GM18858 (cell line): ENCODE measurements at regions not wholly inside any gene's neighbourhood (a gene's known extent, or its start where the extent isn't known, plus 50 kb on each side); places are given as distances from the start of the nearest gene placed in this dataset.
"Not testable (repeated sequence)": the region's sequence is repeated elsewhere in the genome, so short reads cannot be mapped to it uniquely, and the experiment has no call there.

ENCODE experiments used
- ATAC-seq: cut with Tn5 transposase; IDR thresholded peaks from one replicate; pipeline ENCODE4 v1.9.1; 2021; ENCODE audit not compliant: unreplicated experiment

GRCh38 chr1:98296681-98297080 is 364.8 kb upstream of the SNX7 start:
- no peak for ATAC-seq

GRCh38 chr1:98294127-98294526 is 367.4 kb upstream of the SNX7 start:
- no peak for ATAC-seq

DNA sequence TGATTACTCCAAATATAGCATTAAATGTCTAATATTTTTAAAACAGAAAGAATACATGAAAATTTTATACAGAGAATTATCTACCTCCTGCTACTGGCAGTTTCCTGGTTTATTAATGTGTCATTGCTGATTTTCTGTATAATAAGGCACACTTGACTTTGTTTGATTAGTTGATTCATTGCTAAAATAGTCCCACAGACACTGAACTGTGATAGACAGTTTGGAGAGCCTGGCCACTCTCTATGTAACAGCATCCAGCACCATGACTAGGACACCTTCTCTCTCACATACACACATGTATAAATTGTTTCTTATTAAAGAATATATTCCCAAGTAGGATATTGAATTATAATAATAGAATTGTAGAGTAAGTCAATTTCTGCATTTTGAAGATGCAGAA is 368.5 kb upstream of the SNX7 start:
- ATAC-seq, result no peak

GRCh38 chr1:98289311-98289710 is 368.5 kb upstream of the DPYD start:
- ATAC-seq, result no peak

DNA sequence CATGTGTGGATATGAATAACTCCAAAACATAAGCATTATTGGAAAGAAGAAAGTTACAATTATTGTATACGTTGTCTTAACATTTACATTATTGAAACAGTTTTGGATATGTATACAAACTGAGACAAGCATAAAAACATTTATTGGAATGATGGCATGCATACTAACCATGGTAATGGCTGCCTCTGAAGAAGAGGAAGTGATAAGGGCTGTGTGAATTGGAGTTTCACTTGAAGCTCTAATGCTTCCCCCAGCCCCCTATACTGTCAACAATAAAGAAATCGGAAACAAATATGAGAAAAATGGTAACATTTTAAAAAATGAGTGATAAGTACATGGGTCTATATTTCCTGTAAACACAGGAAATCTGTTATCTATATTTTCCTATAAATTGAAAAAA is 367.7 kb upstream of the DPYD start:
- ATAC-seq, result no peak

GRCh38 chr1:98287626-98288025 is 366.8 kb upstream of the DPYD start:
- ATAC-seq, result no peak

GRCh38 chr1:98286656-98287055 is 365.8 kb upstream of the DPYD start:
- no peak for ATAC-seq

- ATAC-seq, result not testable (repeated sequence)
Observed at GRCh38 chr1:98285286-98285685, 364.5 kb upstream of the DPYD start.

DNA sequence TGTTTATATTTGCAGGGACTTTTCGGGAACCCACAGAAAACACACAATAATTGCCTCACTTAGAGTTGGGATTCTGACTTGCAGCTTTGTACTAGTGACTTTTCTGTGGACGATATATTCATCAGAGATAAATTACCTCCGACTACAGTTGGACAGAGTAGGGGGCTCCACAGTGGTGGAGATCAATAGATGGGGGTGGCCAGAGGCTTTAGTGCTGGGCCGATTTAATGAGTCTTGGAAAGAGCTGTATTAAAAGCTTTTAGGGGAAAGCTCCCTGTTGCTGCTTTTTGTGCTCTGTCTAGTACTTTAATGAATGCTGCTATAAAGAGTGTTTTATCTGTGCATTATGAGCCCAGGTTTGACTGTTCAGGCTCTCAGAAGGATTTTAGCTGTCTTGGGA is 359.2 kb upstream of the DPYD start:
- ATAC-seq, result no peak

DNA sequence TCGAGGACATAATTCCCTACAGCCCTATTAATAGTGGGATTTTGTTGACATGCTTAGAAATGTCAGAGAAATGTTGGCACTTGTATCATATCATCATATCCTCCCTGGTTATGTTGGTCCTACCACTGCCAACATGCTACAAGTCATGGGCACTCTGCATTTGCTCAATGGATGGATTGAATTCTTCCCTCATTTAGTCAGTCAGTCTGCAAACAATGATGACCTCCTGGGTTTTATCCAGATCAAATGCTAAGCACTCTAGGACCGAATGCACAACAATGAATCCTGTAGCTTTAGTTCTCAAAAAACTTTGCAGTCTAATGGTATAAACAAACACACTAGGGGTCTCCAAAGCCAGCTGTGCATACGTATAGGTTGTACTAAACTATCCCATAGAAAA is 357.2 kb upstream of the DPYD start:
- ATAC-seq, result no peak

- ATAC-seq, result no peak
Observed at GRCh38 chr1:98277118-98277517, 356.3 kb upstream of the DPYD start.

DNA sequence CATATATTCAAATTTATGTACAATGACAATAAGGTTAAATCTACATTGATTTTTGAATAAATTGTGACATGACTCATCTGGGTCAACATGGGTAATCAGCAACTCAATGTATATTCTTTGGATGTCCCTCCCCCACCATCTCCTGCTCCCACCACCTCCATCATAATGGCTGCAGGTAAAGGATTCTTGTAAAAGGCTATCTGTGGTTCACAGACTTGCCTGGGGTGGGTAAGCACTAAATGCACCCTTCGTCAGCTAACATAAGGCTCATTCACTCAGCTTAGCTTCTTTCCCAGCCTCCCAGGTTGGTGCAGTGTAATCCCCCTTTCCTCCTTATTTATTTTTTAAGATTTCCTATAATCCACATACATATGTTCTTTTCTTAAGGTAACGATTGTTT is 355.7 kb upstream of the DPYD start:
- ATAC-seq, result no peak

- ATAC-seq, result no peak
Observed at GRCh38 chr1:98268316-98268715, 347.5 kb upstream of the DPYD start.

- ATAC-seq, result no peak
Observed at GRCh38 chr1:98267423-98267822, 346.6 kb upstream of the DPYD start.

- no peak for ATAC-seq
Observed at GRCh38 chr1:98264727-98265126, 343.9 kb upstream of the DPYD start.

GRCh38 chr1:98260839-98261238 is 340.0 kb upstream of the DPYD start:
- ATAC-seq, result no peak

- ATAC-seq, result no peak
Observed at GRCh38 chr1:98260412-98260811, 339.6 kb upstream of the DPYD start.

GRCh38 chr1:98256700-98257099 is 335.9 kb upstream of the DPYD start:
- no peak for ATAC-seq

- ATAC-seq, result no peak
Observed at GRCh38 chr1:98253145-98253544, 332.3 kb upstream of the DPYD start.

GRCh38 chr1:98251497-98251896 is 330.7 kb upstream of the DPYD start:
- no peak for ATAC-seq

- ATAC-seq, result no peak
Observed at GRCh38 chr1:98232678-98233077, 311.8 kb upstream of the DPYD start.

GRCh38 chr1:98222706-98223105 is 301.9 kb upstream of the DPYD start:
- ATAC-seq, result no peak

- no peak for ATAC-seq
Observed at GRCh38 chr1:98221923-98222322, 301.1 kb upstream of the DPYD start.

DNA sequence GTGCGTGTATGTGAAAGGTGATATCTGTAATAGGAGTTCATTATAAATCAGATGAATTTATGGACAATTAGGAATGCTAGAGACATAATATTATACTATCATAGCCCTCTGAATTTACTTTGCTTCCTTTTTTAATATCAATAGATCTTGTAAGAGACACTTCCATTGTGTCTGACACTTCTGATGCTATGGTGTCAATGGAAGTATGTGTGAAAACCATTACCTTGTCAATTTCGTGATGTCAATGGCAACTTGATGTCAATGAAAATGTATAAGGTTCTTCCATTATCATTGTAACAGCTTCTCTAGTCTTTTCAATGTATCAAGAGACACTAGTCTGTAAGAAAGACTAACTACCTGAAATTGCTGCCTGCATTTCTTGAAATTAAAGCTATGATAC is 296.8 kb upstream of the DPYD start:
- no peak for ATAC-seq
